HG03469 (cell line): ENCODE measurements at regions not wholly inside any gene's neighbourhood (a gene's known extent, or its start where the extent isn't known, plus 50 kb on each side); places are given as distances from the start of the nearest gene placed in this dataset.
"Not testable (repeated sequence)": the region's sequence is repeated elsewhere in the genome, so short reads cannot be mapped to it uniquely, and the experiment has no call there.

Experiments
- ATAC-seq: cut with Tn5 transposase; IDR thresholded peaks from one replicate; pipeline ENCODE4 v1.9.1; 2021; ENCODE audit warnings: mild to moderate bottlenecking, moderate library complexity, moderate number of reproducible peaks; ENCODE audit not compliant: unreplicated experiment

DNA sequence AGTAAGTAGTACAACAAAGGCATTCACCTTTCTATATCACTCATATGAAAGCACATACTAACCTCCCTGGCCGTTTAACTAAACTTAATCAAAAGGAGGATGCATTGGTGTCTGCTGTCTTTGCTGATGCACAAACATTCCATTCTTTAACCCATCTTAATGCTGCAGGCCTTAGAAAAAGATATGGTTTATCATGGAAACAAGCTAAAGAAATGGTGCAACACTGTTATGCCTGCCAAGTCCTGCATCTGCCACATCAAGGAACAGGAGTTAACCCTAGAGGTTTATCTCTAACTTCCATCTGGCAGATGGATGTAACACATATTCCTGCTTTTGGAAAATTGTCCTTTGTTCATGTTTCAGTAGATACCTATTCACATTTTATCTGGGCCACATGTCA, 296.5 kb upstream of the DKK2 start:
- ATAC-seq: not testable (repeated sequence)

- no peak for ATAC-seq
Observed at GRCh38 chr4:107330916-107331315, 294.8 kb upstream of the DKK2 start.

DNA sequence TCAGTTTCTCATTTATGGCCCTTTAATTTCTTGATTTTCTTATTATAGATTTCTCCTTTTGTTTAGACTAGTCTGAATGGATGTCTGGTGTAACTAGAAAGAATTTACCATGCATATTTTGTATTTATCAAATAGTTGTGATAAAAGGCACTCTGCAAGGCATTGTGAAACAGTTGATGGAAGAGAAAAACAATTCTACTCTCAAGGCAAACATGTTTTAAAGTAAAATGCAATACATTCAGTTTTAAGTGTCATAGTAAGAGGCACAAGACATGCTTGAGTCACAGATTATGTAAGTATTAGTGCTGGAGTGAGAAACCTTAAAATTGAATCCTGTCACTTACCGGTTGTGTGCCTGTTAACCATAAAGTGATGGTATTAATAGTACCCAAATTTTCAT, 283.3 kb upstream of the DKK2 start:
- ATAC-seq: no peak

DNA sequence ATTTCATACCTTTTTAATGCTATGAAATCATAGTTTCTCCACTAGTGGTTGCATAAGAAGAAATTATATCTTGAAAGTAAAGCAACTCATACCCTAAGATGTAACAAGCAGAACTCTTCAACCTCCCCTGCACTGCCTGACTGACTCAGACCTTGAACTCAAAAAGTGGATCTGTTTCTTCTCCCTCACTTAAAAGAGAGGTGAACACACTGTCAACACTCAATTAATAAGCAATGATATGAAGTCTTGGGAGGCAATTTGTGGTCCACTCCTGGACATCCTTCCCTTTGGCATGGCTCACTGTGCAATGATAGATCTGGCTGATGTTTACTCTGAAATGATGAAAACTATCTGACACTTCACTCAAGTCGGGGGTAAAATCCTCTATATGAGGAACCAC, 282.0 kb upstream of the DKK2 start:
- no peak for ATAC-seq

DNA sequence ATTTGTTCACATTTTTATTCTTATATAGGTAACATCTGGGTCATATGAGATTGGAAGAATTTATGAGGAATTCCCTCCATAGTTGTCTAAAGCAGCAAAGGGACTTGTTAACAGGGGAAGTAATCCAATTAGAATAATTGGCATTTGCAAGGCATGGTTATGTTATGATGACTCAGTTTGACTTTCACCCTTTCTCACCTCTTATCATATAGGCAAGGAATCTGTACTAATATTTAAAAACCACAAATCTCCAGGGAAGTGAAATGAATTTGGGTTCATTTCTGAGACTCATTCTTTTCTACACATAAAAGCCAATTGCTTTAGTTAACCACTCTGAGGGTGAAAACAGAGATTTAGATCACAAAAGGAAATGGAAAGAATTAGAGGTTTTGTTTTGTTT, 281.5 kb upstream of the DKK2 start:
- ATAC-seq: no peak

- no peak for ATAC-seq
Observed at GRCh38 chr4:107315584-107315983, 279.5 kb upstream of the DKK2 start.

- ATAC-seq: no peak
Observed at GRCh38 chr4:107314156-107314555, 278.0 kb upstream of the DKK2 start.

DNA sequence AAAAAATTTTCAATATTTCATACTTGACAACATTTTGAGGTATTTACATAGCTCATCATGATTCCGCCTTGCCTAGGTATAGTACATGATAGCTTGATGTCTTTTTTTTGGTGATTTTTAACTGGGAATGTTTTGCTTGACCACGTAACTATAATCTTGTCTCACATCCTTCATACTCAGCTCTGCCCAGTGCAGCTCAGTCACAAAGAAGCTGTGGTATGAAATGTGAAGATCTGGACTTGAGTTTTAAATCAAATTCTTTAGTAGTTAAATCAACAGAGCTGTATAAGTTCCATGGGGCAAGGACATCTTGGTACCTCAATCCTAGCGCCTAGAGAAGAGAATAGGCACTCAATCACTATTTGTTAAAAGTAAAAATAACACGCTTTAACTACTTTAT, 276.3 kb upstream of the DKK2 start:
- ATAC-seq: no peak

- ATAC-seq: no peak
Observed at GRCh38 chr4:107304699-107305286, 268.7 kb upstream of the DKK2 start.

DNA sequence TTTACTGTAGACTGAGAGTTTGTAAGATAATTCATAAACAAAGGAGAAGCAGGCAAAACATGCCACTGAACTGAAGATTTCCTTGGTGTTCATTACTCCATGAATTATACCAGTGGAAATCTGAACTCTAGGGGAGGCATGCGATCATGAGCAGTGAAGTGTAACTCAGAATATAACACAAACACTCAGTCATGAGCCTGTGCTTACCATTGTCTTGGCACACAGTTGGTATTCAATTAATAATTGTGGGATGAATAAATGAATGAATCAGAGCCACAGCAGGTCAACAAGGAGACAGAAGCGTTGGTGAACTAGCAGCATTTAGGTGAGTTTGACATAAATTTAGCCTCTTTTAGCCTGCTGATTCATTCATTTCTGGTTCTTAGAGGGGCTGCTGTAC, 263.5 kb upstream of the DKK2 start:
- no peak for ATAC-seq

DNA sequence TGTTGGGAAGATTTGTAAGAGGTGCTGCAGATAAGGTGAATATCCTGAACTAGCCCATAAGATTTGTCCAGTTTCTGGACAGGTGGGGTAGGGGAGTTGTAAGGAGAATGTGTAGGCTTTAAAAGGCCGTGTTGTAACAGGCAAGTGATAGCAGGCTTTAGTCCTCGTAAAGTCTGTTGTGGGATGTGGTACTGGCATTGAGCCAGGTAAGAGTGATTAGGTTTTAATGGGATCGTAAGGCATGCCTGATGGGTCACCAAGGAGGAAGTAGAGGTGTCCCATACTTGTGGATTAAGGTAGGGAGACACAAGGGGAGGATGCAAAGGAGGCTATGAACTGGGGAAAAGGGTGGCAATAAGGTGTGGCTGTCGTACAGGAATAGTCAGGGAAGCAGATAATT, 256.9 kb upstream of the DKK2 start:
- no peak for ATAC-seq

DNA sequence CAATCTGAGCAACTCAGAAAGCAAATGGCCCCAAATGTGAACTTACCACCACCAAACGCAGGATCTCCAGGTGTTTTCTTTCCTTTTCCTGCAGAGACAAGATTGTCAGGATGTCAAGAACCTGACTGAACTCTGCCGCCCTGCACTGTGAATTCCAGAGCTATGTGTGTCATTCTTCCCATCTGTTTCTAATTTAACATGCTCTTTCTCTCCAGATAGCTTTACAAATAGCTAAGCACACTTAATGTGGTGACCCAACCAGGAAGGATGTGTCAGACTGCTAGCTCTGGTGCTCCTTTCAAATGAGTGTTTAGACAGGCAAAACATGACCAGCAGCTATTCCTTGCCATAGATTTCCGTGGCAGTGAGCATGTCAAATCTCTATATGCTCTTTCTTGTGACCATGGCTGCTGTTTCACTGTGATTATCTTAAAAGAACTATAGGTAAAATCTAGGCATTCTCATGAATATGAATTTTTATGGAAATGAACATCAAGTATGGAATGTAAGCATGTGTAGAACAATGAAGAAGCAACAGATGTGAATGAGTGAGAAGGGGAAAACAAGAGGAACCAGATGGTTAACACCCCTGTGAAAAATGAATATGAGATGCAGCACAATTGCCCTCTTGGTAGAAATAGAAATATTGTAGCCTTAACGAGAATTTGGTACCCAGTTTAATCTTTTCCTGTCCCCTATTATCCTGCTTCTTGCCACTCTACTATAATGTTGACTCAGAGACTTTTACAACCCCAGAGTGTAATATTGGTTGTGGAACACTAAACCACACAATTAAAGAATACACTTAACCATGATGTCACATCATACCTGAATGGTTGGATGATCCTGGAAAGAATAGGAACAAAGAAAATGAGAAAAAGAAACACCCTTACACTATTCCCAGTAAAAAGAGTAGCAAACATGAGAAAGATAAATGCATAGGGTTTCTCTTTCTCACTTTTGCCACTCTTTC, 247.8 kb upstream of the DKK2 start:
- ATAC-seq: no peak

- no peak for ATAC-seq
Observed at GRCh38 chr4:107279733-107280132, 243.6 kb upstream of the DKK2 start.

DNA sequence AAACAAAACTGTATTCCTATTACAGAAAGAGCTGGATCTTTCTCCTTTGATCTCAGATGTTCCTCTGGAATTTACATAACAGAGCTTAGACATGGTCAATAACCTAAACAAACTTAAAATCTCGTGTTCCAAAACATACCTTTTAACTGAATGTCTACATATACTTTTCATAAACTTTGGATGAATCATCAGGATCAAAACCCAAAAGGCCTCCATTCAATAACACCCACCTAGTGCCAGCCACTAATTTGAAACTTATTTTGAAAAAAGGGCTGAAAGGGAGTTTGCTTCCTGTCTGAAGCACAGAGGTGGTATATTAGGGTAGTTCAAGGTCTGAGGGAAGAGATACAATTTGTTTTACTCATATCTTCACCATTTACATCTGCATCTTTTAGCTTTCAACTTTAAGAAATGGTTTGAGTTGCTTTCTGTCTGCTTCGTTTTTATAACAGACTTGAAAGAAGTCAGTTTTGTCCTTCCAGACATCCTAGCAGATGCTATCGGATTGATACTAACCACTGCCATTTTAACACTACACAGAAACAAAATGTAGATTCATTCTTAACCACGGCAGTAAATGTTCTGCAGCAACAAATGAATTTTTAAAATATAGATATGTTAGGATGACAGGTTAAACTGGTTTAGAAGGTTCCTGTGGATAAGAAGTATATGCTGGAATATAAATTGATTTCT, 242.8 kb upstream of the DKK2 start:
- no peak for ATAC-seq

DNA sequence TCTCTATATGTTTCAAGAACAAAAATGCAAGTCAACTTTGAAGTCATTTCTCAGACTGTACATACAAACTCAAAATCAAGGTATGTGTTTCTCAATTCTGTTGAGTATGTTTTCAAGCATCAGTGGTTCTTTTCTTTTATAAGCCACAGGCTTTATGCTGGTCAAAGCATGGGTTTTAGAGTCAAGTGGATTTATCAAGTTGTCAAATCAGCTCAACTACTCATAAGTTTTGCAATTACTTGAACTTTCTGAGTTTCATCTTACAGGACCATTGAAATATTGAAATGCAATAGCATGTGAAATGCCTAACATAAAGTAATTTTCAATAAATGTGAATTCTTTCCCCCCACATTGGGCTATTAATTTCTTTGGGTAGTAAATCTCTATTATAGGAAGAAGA, 239.9 kb upstream of the DKK2 start:
- no peak for ATAC-seq

GRCh38 chr4:107275225-107275624, 239.1 kb upstream of the DKK2 start:
- no peak for ATAC-seq

DNA sequence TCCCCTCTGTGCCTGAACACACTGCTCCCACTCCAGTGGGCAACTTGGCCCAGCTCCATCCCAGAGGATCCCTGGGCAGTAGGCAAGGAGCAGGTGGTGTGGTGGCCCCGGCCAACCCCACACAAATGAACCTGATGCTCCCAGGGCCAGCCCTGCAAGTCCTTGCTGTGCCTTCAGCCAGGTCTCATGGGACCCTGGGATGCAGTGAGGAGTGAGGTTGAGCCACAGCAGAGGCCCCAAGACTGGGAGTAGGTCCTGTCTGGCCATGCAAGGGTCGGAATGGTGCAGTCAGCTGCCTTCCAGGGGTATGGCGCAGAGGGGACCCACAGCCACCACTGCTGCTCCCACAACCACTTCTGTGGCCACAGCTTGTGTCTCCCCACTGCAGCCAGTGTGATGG, 234.5 kb upstream of the DKK2 start:
- no peak for ATAC-seq

DNA sequence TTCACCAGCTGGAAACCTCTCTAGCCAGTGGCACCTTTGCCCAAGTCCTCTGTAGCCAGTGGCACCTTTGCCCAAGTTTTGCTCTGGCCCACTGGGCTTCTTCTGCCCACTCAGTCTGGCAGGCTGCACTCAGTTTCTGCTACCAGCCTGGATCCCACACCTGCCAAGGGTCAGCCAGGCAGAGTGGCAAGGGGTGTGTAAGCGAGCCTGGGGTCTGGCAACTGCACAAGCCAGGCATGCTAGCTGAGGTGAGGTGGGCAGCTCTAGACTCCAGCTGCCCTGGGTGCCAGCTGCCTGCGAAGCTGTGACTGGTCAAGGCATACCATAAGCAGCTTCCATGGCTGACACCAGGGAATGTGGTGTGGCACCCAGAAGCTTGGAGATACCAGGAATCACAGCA, 233.1 kb upstream of the DKK2 start:
- no peak for ATAC-seq

- ATAC-seq: no peak
Observed at GRCh38 chr4:107265859-107266258, 229.7 kb upstream of the DKK2 start.

DNA sequence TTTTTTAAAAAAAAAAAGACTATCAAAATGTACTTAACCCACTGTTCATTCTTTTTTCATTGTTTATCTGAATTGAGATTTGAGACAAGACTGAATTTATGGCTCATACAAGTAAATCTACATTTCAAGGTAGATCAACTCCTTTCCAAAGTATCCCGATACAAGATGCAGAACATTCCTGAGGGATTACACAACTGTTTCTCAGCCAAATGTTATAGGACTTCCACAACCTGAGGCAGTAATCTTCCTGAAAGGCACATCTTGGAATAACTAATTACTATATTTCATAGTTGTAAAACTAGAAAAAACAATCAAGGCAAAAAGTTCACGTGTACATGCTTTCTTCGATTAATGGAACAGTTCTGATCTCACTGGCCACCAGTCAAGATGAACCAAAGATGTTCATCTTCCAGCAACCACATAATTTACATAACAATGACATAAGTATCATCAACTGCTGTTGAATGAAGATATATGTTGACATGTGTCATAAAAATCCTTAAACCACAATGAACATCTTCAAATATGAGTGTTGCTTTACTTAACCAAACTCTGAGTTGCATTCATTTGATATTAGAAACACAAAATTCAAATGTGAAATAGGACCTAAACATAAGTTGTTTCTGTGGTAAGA, 225.2 kb upstream of the DKK2 start:
- no peak for ATAC-seq

DNA sequence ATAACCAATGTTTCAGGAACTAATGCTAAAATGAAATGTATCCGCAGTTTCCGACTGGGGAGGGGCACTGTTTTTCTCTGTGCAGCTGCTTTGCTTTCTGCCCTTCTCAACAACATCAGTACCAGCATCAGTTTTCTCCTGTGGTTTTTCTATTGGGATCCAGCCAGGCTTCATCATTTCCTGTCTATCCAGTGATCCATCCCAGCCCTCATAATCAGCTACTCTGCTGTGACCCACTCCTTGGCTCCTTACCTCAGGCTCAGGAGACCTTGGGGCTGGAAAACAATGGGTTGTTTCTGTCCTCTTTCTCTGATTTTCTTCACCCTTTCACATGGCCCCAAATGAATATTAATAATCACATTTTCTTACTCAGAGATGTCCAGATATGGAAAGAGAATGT, 222.2 kb upstream of the DKK2 start:
- no peak for ATAC-seq
